HCT116 (cell line): ENCODE measurements at regions not wholly inside any gene's neighbourhood (a gene's known extent, or its start where the extent isn't known, plus 50 kb on each side); places are given as distances from the start of the nearest gene placed in this dataset.

Experiments
- ATAC-seq: fragments of 200-7000 bp; cut with Tn5 transposase; 2 replicates; pipeline ENCODE4 v1.9.1; 2020; ENCODE audit warnings: mild to moderate bottlenecking, moderate library complexity
- BruUV-seq: library from RNA; stranded (reverse); fragments of 400-500 nt; replicated peaks from 2 replicates; lab custom pipeline; 2021; lab: Mats Ljungman, UMichigan
- CTCF ChIA-PET: fragments of 300-600 bp; sonication (Branson Sonifier 250); formaldehyde crosslinking; loops from one replicate; lab custom pipeline; 2021; ENCODE audit warnings: antibody characterized with exemption; lab: Charles Lee
- POLR2A ChIA-PET: fragments of 300-600, 350-600 bp; sonication (Branson Sonifier 250); formaldehyde crosslinking; loops from one replicate; lab custom pipeline; 2021; ENCODE audit warnings: antibody characterized with exemption; lab: Charles Lee
- RAD21 ChIA-PET, 2 experiments: fragments of 300-600 bp; sonication (Branson Sonifier 250); formaldehyde crosslinking; loops; one replicate each; lab custom pipeline; 2023; ENCODE audit warnings: low total read pairs in 2 of 2; ENCODE audit not compliant: uncharacterized antibody in 2 of 2, unreplicated experiment in 2 of 2, low non-redundant PET in 1 of 2; lab: Charles Lee
- DNase-seq: peaks from one replicate; pipeline ENCODE4 v3.0.0-alpha.2; 2010; ENCODE audit warnings: low read depth, low spot score
- H2AFZ ChIP-seq: fragments of 200-600 bp; shearing (Covaris generic), sonication (generic); 2 replicates; pipeline ENCODE4 v1.6.1; 2017; ENCODE audit warnings: low read depth, mixed run types, mixed read lengths, antibody characterized with exemption, low read length; ENCODE audit not compliant: poor library complexity, severe bottlenecking
- H3K27ac ChIP-seq: 2 replicates; pipeline ENCODE4 v1.5.1; 2012; ENCODE audit warnings: low read depth, low read length
- H3K27me3 ChIP-seq: fragments of 200-600 bp; sonication (generic); 2 replicates; pipeline ENCODE4 v1.6.1; 2016; ENCODE audit warnings: mixed run types, low read length, mixed read lengths; ENCODE audit not compliant: insufficient read depth
- H3K36me3 ChIP-seq, 2 experiments: fragments of 200-500 bp in 1 of 2; fragments of 200-600 bp in 1 of 2; sonication (Bioruptor generic) in 1 of 2; sonication (generic) in 1 of 2; 2 replicates each; pipeline versions ENCODE4 v1.5.1 to v1.6.1; 2014 to 2016; ENCODE audit warnings: low read length in 2 of 2, inconsistent platforms in 1 of 2, mixed read lengths in 1 of 2, mixed run types in 1 of 2; ENCODE audit not compliant: insufficient read depth in 2 of 2, control insufficient read depth in 1 of 2
- H3K4me1 ChIP-seq, 2 experiments: fragments of 200-600 bp in 1 of 2; sonication (generic) in 1 of 2; 2 replicates each; pipeline versions ENCODE4 v1.5.1 to v1.6.1; 2012 to 2017; ENCODE audit warnings: low read length in 2 of 2, inconsistent platforms in 1 of 2, mild to moderate bottlenecking in 1 of 2, mixed read lengths in 1 of 2, mixed run types in 1 of 2, moderate library complexity in 1 of 2; ENCODE audit not compliant: insufficient read depth in 2 of 2, control insufficient read depth in 1 of 2
- H3K4me2 ChIP-seq: fragments of 200-600 bp; sonication (generic); 2 replicates; pipeline ENCODE4 v1.6.1; 2017; ENCODE audit warnings: mixed run types, low read length, mixed read lengths
- H3K4me3 ChIP-seq, 2 experiments: fragments of 200-600 bp in 1 of 2; sonication (generic) in 1 of 2; replicated peaks in 1 of 2; 2 replicates each; pipeline ENCODE4 v1.5.1; 2011 to 2016; ENCODE audit warnings: low read length in 2 of 2, control low read depth in 1 of 2, low read depth in 1 of 2, mild to moderate bottlenecking in 1 of 2, mixed read lengths in 1 of 2, mixed run types in 1 of 2
- H3K79me2 ChIP-seq: fragments of 200-600 bp; sonication (generic); 2 replicates; pipeline ENCODE4 v1.6.1; 2017; ENCODE audit warnings: mild to moderate bottlenecking, mixed run types, low read length, moderate library complexity, mixed read lengths; ENCODE audit not compliant: insufficient read depth
- H3K9ac ChIP-seq: fragments of 200-600 bp; sonication (generic); 2 replicates; pipeline ENCODE4 v1.6.1; 2016; ENCODE audit warnings: low read length, mixed read lengths
- H3K9me2 ChIP-seq: fragments of 200-600 bp; sonication (generic), shearing (Covaris generic); 2 replicates; pipeline ENCODE4 v1.6.1; 2017; ENCODE audit warnings: mixed run types, mild to moderate bottlenecking, moderate library complexity; ENCODE audit not compliant: insufficient read depth
- H3K9me3 ChIP-seq, 2 experiments: fragments of 200-500 bp in 1 of 2; fragments of 200-600 bp in 1 of 2; sonication (Bioruptor generic) in 1 of 2; sonication (generic) in 1 of 2; 2 replicates each; pipeline ENCODE4 v1.6.1; 2014 to 2017; ENCODE audit warnings: low read length in 2 of 2, mixed read lengths in 2 of 2, inconsistent platforms in 1 of 2, low read depth in 1 of 2, mild to moderate bottlenecking in 1 of 2, mixed run types in 1 of 2, moderate library complexity in 1 of 2; ENCODE audit not compliant: control insufficient read depth in 1 of 2, insufficient read depth in 1 of 2
- H4K20me1 ChIP-seq: fragments of 200-600 bp; sonication (generic), shearing (Covaris generic); 2 replicates; pipeline ENCODE4 v1.6.1; 2017; ENCODE audit warnings: mixed run types, mild to moderate bottlenecking, moderate library complexity; ENCODE audit not compliant: insufficient read depth
- CBX3 ChIP-seq: IDR thresholded peaks from 2 replicates; pipeline ENCODE4 v1.6.1; 2012; ENCODE audit warnings: low read depth
- EGR1 ChIP-seq: IDR thresholded peaks from 2 replicates; pipeline ENCODE4 v1.6.1; 2012; ENCODE audit warnings: low read depth
- EZH2phosphoT487 ChIP-seq: fragments of 200-600 bp; IDR thresholded peaks from 2 replicates; pipeline ENCODE4 v1.6.1; 2018; ENCODE audit warnings: antibody characterized with exemption, borderline replicate concordance
- SIN3A ChIP-seq: IDR thresholded peaks from 2 replicates; pipeline ENCODE4 v1.6.1; 2012; ENCODE audit warnings: low read depth
- TCF7L2 ChIP-seq: IDR thresholded peaks from 2 replicates; pipeline ENCODE4 v1.7.0; 2011; ENCODE audit warnings: borderline replicate concordance, inconsistent platforms; ENCODE audit not compliant: insufficient read depth, insufficient read length; ENCODE audit errors: extremely low read depth
- ZFX ChIP-seq: fragments of 450-650 bp; IDR thresholded peaks from 2 replicates; pipeline ENCODE4 v1.6.1; 2017
- intact Hi-C: fragments of 100-400 bp; cut with micrococcal nuclease; formaldehyde crosslinking; loops from 2 replicates; pipeline ENCODE4 v1.10.0; 2022
- TF ChIP-seq, protein P1 (sequence below): IDR thresholded peaks from 2 replicates; pipeline ENCODE4 v1.6.1; 2012

- no peak for ATAC-seq
- H3K27ac ChIP-seq, result no peak overlapping the region
- no peaks in the 10 kb centered on the region for H3K4me1 ChIP-seq
- RAD21 ChIA-PET, result no interaction called here
- TF ChIP-seq SIN3A (no peak), EGR1 (no peak), TCF7L2 (no peak), CBX3 (no peak)
- H2AFZ ChIP-seq, result no peak overlapping the region
- CTCF ChIA-PET, result no interaction called here
- POLR2A ChIA-PET, result no interaction called here
- peaks cover 8 to 17% of the 10 kb centered on the region in 2 experiments; a peak in 3 of 4 replicates for H3K9me3 ChIP-seq
- H3K4me2 ChIP-seq, result no peak overlapping the region
- no peak for DNase-seq
- no peaks in the 10 kb centered on the region for H3K79me2 ChIP-seq
- H3K9ac ChIP-seq, result no peak overlapping the region
- no peaks in the 10 kb centered on the region for H3K36me3 ChIP-seq
- H3K4me3 ChIP-seq, result no peak overlapping the region
- intact Hi-C loops, result no loop called here
- H3K27me3 ChIP-seq, result no peaks in the 10 kb centered on the region
- H4K20me1 ChIP-seq, result no peaks in the 10 kb centered on the region
- H3K9me2 ChIP-seq, result no peaks in the 10 kb centered on the region
- no TSS peak for BruUV-seq
These were observed 2233.1 kb downstream of the MRPL39 start for GRCh38 chr21:23374155-23374554.

- intact Hi-C loops, result no loop called here
- ChIA-PET POLR2A (no interaction called here), RAD21 (no interaction called here), CTCF (no interaction called here)
- Histone ChIP-seq H3K4me2 (no peak overlapping the region), H3K9ac (no peak overlapping the region), H3K9me3 (peaks cover 13 to 28% of the 10 kb centered on the region in 2 experiments; a peak in 2 of 4 replicates), H3K4me1 (no peaks in the 10 kb centered on the region), H3K36me3 (no peaks in the 10 kb centered on the region), H3K79me2 (no peaks in the 10 kb centered on the region), H3K27me3 (no peaks in the 10 kb centered on the region), H3K27ac (no peak overlapping the region), H2AFZ (no peak overlapping the region), H3K4me3 (no peak overlapping the region), H4K20me1 (no peaks in the 10 kb centered on the region), H3K9me2 (no peaks in the 10 kb centered on the region)
- DNase-seq (no peak), ATAC-seq (no peak)
- TF ChIP-seq, protein P1, sequence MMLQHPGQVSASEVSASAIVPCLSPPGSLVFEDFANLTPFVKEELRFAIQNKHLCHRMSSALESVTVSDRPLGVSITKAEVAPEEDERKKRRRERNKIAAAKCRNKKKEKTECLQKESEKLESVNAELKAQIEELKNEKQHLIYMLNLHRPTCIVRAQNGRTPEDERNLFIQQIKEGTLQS, result no peak
- TF ChIP-seq EGR1 (no peak), ZFX (no peak), EZH2phosphoT487 (no peak)
- no TSS peak for BruUV-seq
These were observed 2250.4 kb downstream of the MRPL39 start for GRCh38 chr21:23356905-23357304.
